Small intestine (tissue), 7 donors: ENCODE measurements at regions not wholly inside any gene's neighbourhood (a gene's known extent, or its start where the extent isn't known, plus 50 kb on each side); places are given as distances from the start of the nearest gene placed in this dataset.

Experiments used
- DNase-seq, 2 donors: peaks; one replicate each; pipeline versions ENCODE4 v3.0.0 to v3.0.0-alpha.2; 2013
- FAIRE-seq: peaks from 2 replicates; lab custom pipeline; 2012; peaks lifted over from hg19 to GRCh38; lab: Jason Lieb, UNC
- H3K27ac ChIP-seq, 3 donors: one replicate each; pipeline ENCODE4 v1.5.1; 2013; ENCODE audit warnings: low read length in 2 of 3, mild to moderate bottlenecking in 2 of 3, control low read depth in 1 of 3, inconsistent platforms in 1 of 3, low read depth in 1 of 3, moderate library complexity in 1 of 3
- H3K27me3 ChIP-seq, 3 donors: one replicate each; pipeline ENCODE4 v1.6.1; 2013; ENCODE audit warnings: low read length in 3 of 3, inconsistent platforms in 1 of 3; ENCODE audit not compliant: control insufficient read depth in 3 of 3, insufficient read depth in 3 of 3
- H3K36me3 ChIP-seq, 3 donors: one replicate each; pipeline ENCODE4 v1.6.1; 2013; ENCODE audit warnings: low read length in 3 of 3, inconsistent platforms in 1 of 3, low read depth in 1 of 3, mild to moderate bottlenecking in 1 of 3, moderate library complexity in 1 of 3; ENCODE audit not compliant: control insufficient read depth in 3 of 3, insufficient read depth in 2 of 3
- H3K4me1 ChIP-seq, 3 donors: one replicate each; pipeline ENCODE4 v1.6.1; 2013; ENCODE audit warnings: low read length in 2 of 3, inconsistent platforms in 1 of 3, low read depth in 1 of 3, mild to moderate bottlenecking in 1 of 3, moderate library complexity in 1 of 3; ENCODE audit not compliant: control insufficient read depth in 3 of 3, insufficient read depth in 2 of 3
- H3K4me3 ChIP-seq, 3 donors: one replicate each; pipeline ENCODE4 v1.5.1; 2013; ENCODE audit warnings: low read length in 3 of 3, control low read depth in 1 of 3, inconsistent platforms in 1 of 3, low read depth in 1 of 3, mild to moderate bottlenecking in 1 of 3, moderate library complexity in 1 of 3
- H3K9me3 ChIP-seq, 2 donors: one replicate each; pipeline ENCODE4 v1.6.1; 2013; ENCODE audit warnings: low read depth in 1 of 2, low read length in 1 of 2; ENCODE audit not compliant: control insufficient read depth in 2 of 2, insufficient read depth in 1 of 2
- WGBS, 3 donors: extraction: QIAGEN DNeasy Blood & Tissue Kit; methylation state at CpG; one replicate each; pipeline ENCODE4 v1.1.7; 2013; 5-methylcytosine and 5-hydroxymethylcytosine counted together
- donor health status: healthy with polysubstance abuse.
- donor health status: control.
- donor health status: control.
- donor health status: Bipolar disorder and iron deficiency.
- donor health status: healthy.

DNA sequence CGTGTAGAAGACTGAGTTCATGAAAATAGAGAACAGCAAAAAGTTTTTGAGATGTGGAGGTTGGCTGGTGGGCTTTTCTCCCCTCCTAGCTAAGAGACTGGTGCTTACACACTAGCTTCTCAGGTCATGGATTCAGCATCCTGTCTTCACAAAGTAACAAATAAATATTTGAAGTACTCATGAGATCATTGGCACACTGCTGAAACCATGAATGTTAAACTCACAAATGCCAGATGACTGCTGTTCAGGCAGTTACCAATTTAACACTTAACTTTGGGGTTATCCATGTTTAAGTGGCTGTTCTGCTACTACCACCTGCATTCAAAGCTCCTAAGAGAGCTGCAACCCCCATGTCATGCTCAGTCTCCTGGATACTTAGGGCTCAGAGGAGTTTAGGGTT lies 119.0 kb upstream of the BET1 start:
- no peak for DNase-seq
- H3K9me3 ChIP-seq: no peaks in the 10 kb centered on the region
- WGBS, 3 donors: 59 to 69% (median 65%) methylated on average over 1 of the region's 1 CpG
- H3K4me3 ChIP-seq: no peak overlapping the region
- peaks cover 0 to 5% (median 0%) of the 10 kb centered on the region in 3 donors for H3K27me3 ChIP-seq
- no peak for FAIRE-seq
- no peaks in the 10 kb centered on the region for H3K4me1 ChIP-seq
- no peak overlapping the region for H3K27ac ChIP-seq
- H3K36me3 ChIP-seq: no peaks in the 10 kb centered on the region

DNA sequence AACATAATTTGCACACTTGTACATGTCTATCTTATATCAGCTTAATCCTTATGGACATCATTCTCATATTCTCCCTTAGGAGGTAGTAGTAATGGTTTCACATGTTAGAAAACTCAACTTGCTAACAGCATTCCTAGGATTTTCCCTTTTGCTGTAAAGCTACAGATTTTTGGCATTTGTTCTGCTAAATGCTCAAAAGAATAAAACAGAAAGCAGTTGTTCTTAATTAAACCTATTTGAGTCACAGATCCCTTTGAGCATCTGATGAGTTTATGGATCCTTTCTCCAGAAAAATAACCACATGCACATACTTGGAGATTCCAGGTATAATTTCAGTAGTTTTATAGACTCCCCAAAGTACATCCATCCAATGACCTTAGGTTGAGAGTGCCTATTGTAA lies 122.9 kb upstream of the BET1 start:
- FAIRE-seq: no peak
- Histone ChIP-seq H3K36me3 (no peaks in the 10 kb centered on the region), H3K9me3 (no peaks in the 10 kb centered on the region), H3K4me1 (no peaks in the 10 kb centered on the region), H3K27ac (no peak overlapping the region), H3K27me3 (no peaks in the 10 kb centered on the region), H3K4me3 (no peak overlapping the region)
- no peak for DNase-seq

DNA sequence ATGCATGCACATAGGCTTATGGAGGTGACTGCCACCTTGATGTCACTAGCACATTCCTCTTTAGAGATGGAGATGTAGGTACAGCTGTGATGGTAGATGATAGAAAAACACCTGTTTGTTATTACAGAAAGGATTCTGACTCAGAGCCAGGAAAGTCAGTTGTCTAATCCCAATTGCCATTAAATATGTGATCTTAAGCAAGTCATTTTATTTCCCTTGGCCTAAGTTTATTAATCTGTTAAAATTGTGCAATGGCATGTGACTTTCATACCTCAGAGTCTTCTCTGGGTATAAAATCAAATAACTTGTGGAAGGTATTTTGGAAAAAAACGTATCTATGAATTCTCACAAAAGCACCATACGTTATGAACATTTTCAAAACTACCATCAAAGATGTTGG lies 123.9 kb upstream of the BET1 start:
- no peak overlapping the region for H3K4me3 ChIP-seq
- DNase-seq (no peak), FAIRE-seq (no peak)
- H3K4me1 ChIP-seq: no peaks in the 10 kb centered on the region
- H3K27ac ChIP-seq: no peak overlapping the region
- no peaks in the 10 kb centered on the region for H3K27me3 ChIP-seq
- no peaks in the 10 kb centered on the region for H3K36me3 ChIP-seq
- 65 to 71% (median 69%) methylated on average over 2 of the region's 2 CpGs for WGBS, 3 donors
- no peaks in the 10 kb centered on the region for H3K9me3 ChIP-seq

DNA sequence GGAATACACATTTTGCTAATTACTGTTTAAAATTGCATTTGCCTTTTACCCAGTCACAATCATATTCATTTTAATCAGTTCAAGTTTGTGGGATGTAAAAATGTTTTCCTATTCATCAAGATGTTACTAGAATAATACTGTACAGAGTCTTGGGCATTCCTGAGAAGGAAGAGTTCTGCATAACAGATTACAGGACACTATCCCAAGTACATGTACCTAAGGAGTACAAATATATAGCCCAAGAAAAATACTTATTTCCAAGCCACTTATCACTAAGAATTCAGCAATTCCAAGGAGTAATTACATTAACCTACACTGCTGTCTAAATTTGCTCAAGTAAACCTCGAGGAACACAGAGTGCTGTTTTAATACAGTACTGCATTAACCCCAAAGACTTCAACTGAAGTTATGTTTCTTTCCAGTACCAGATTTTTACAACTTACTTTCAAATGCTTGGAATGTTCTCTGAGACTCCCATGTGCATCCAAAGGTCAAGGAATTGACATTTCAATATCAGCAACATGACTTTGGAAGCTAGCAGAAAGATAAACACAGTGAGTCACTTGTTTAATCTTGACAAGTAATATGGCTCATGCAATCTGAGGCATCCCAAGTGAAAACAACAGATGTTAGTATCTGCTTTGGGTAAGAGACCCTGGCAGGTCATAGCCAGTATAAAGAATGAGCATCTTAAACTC lies 125.4 kb upstream of the BET1 start:
- no peak for FAIRE-seq
- WGBS, 3 donors: 8 to 32% (median 21%) methylated on average over 1 of the region's 1 CpG
- Histone ChIP-seq H3K4me3 (no peak overlapping the region), H3K4me1 (no peaks in the 10 kb centered on the region), H3K36me3 (no peaks in the 10 kb centered on the region), H3K9me3 (no peaks in the 10 kb centered on the region), H3K27me3 (no peaks in the 10 kb centered on the region), H3K27ac (no peak overlapping the region)
- peak; percentile 27 to 45 for DNase-seq

DNA sequence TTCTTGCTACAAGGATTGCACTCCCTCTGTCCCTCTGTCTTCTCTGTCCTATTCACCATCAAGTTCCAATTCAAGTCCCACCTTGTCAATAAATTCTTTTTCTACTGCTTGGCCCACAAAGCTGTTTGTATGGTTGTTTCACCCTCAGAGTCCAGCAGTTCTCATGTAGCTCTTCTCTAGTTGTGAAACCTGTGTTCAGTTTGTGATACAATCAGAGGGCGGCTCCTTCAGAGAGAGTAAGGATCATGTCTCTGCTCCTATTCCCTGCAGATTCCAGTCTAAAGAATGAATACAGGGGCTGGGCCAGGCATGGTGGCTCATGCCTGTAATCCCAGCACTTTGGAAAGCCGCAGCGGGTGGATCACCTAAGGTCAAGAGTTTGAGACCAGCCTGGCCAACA lies 126.6 kb upstream of the BET1 start:
- no peaks in the 10 kb centered on the region for H3K4me1 ChIP-seq
- no peak overlapping the region for H3K4me3 ChIP-seq
- WGBS, 3 donors: 89 to 94% (median 93%) methylated on average over 3 of the region's 3 CpGs
- H3K27ac ChIP-seq: no peak overlapping the region
- no peaks in the 10 kb centered on the region for H3K27me3 ChIP-seq
- FAIRE-seq: no peak
- no peaks in the 10 kb centered on the region for H3K9me3 ChIP-seq
- DNase-seq: no peak
- no peaks in the 10 kb centered on the region for H3K36me3 ChIP-seq

DNA sequence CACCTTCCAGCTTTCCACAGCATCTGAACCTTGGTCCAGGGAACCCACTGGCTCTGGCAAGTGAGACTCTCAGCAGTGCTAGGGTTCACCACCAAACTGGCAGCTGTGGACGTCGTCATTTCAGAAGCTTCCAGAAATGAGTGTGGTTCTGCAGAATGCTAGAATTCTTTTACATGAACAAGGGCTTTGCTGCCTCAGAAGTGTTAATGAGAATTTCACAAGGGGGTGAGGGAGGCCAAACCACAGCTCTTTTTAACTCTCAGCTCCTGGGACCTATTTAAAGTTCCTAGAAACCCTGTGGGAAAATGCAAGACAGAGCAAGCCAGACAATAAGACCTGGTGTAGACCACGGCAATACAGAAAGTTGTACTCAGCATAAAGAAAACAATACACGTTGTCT lies 129.3 kb upstream of the BET1 start:
- H3K27me3 ChIP-seq: no peaks in the 10 kb centered on the region
- WGBS, 3 donors: 44 to 57% (median 48%) methylated on average over 4 of the region's 4 CpGs
- no peaks in the 10 kb centered on the region for H3K36me3 ChIP-seq
- DNase-seq (no peak), FAIRE-seq (no peak)
- H3K9me3 ChIP-seq: no peaks in the 10 kb centered on the region
- H3K4me3 ChIP-seq: no peak overlapping the region
- H3K4me1 ChIP-seq: no peaks in the 10 kb centered on the region
- H3K27ac ChIP-seq: no peak overlapping the region

DNA sequence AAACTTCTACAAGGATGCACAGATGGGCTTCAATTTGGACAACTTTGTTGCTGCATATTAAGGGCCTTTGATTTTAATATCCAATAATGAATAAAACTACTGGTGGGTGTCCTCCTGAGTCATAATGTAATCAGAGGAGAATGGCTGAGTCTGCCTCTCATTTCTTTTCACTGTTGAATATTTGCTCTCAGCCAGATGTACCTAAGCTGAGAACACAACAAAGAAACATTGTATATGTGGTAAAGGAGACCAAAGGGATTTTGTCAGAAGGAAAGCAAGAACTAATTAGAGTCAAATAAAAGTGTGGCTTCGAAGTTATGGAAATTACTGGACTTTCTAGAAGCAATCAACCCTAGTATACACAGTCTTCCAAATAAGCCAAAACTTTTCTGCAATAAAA lies 131.0 kb upstream of the BET1 start:
- no peak overlapping the region for H3K4me3 ChIP-seq
- H3K36me3 ChIP-seq: no peaks in the 10 kb centered on the region
- DNase-seq (no peak), FAIRE-seq (no peak)
- 28 to 67% (median 40%) methylated on average over 1 of the region's 1 CpG for WGBS, 3 donors
- H3K9me3 ChIP-seq: no peaks in the 10 kb centered on the region
- no peak overlapping the region for H3K27ac ChIP-seq
- no peaks in the 10 kb centered on the region for H3K27me3 ChIP-seq
- no peaks in the 10 kb centered on the region for H3K4me1 ChIP-seq

DNA sequence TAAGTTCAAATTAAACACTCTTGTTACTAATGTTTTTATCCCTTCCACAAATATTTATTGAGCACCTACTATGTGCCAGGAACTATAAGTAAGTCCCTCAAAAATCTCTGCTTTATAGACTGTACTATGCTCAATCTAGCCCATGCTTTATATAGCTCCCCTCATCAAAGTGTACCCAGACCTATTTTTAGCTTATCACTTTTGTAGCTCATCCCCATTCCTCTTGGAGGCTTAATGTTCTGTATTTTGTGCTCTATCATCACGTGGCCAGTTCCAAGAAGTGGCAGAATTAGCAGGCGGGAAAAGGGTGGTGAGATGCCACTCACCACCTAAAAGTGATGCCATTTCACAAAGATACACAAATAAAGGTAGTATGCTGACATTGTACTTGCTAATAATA lies 138.1 kb upstream of the BET1 start:
- no peaks in the 10 kb centered on the region for H3K27me3 ChIP-seq
- no peaks in the 10 kb centered on the region for H3K9me3 ChIP-seq
- no peak overlapping the region for H3K4me3 ChIP-seq
- FAIRE-seq (no peak), DNase-seq (no peak)
- H3K4me1 ChIP-seq: no peaks in the 10 kb centered on the region
- WGBS, 3 donors: 55 to 75% (median 68%) methylated on average over 2 of the region's 2 CpGs
- no peaks in the 10 kb centered on the region for H3K36me3 ChIP-seq
- no peak overlapping the region for H3K27ac ChIP-seq

DNA sequence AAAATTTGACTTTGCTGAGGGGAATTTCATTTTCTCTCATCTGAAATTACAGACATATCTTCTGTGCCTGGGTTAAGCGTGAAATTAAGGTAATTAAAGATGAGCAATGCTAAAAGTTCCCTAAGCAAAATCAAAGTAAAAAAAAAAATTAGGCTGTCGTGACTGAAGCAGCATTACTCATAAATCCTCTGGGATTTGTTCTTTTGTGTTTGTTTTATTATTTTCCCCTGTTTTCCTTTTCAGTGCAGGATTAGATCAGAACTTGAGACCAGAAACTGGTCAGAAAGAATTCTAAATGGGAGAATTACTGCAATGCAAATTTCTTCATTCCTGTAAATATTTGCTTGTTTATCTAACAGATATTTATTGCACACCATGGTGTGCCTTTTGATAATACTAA lies 141.4 kb upstream of the BET1 start:
- Histone ChIP-seq H3K9me3 (no peaks in the 10 kb centered on the region), H3K27ac (no peak overlapping the region), H3K36me3 (no peaks in the 10 kb centered on the region), H3K4me1 (no peaks in the 10 kb centered on the region), H3K27me3 (no peaks in the 10 kb centered on the region), H3K4me3 (no peak overlapping the region)
- DNase-seq (no peak), FAIRE-seq (no peak)
- WGBS, 3 donors: 55 to 63% (median 57%) methylated on average over 2 of the region's 2 CpGs
